ENCODE measurements at regions not wholly inside any gene's neighbourhood (a gene's known extent, or its start where the extent isn't known, plus 50 kb on each side); places are given as distances from the start of the nearest gene placed in this dataset.

DNA sequence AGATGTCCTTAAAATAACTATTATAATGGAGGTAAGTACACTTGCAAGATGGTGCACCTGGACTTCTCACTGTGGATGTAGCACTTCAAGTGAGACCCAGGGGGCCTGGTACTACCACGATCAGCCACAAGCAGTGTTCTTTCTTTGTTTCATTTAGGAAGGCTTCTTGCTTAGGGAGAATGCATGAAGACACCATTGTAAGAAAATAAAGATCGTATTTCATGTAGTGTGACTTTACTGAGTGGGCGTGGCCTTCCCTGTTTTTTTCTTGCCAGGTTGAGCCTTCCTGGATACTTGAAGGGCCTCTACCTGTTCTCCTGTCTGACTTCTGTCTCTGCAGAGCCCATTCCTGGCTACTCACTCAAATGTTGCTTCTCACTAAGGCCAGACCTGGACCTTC lies 615.6 kb upstream of the SOX11 start:
- no peak for TF ChIP-seq POLR2AphosphoS5 (IDR thresholded peaks at IDR 0.05; ENCODE audit: borderline replicate concordance, low read depth, low read length)
- no peak for TF ChIP-seq EZH2 (IDR thresholded peaks at IDR 0.05)
- no peak for TF ChIP-seq FOXP2 (optimal IDR thresholded peaks at IDR 0.05; ENCODE audit: control extremely low read depth, extremely low read length, insufficient read depth)
